ENCODE measurements at regions not wholly inside any gene's neighbourhood (a gene's known extent, or its start where the extent isn't known, plus 50 kb on each side); places are given as distances from the start of the nearest gene placed in this dataset.

GRCh38 chr9:82254646-82255367 lies 266.2 kb downstream of the SPATA31D1 start:
- Mint-ChIP-seq H3K9me3 (no peaks in the 10 kb centered on the region), H3K27me3 (no peaks in the 10 kb centered on the region), H3K4me3 (no peak overlapping the region), H3K4me1 (no peaks in the 10 kb centered on the region), H3K36me3 (no peaks in the 10 kb centered on the region), H3K27ac (no peak overlapping the region)
- DNase-seq = no peak
- CTCF ChIA-PET = no interaction called here

GRCh38 chr9:82255481-82256176 lies 267.1 kb downstream of the SPATA31D1 start:
- CTCF ChIA-PET = no interaction called here
- H3K4me1 Mint-ChIP-seq = no peaks in the 10 kb centered on the region
- no peaks in the 10 kb centered on the region for H3K27me3 Mint-ChIP-seq
- DNase-seq = no peak
- no peak overlapping the region for H3K4me3 Mint-ChIP-seq
- H3K9me3 Mint-ChIP-seq = no peaks in the 10 kb centered on the region
- no peak overlapping the region for H3K27ac Mint-ChIP-seq
- no peaks in the 10 kb centered on the region for H3K36me3 Mint-ChIP-seq

- Mint-ChIP-seq H3K4me1 (no peaks in the 10 kb centered on the region), H3K9me3 (no peaks in the 10 kb centered on the region), H3K4me3 (no peak overlapping the region), H3K27me3 (no peaks in the 10 kb centered on the region), H3K36me3 (no peaks in the 10 kb centered on the region), H3K27ac (no peak overlapping the region)
- no peak for DNase-seq
- CTCF ChIA-PET = no interaction called here
Observed at GRCh38 chr9:82260691-82261090, 272.1 kb downstream of the SPATA31D1 start.

GRCh38 chr9:82263619-82264018 lies 275.0 kb downstream of the SPATA31D1 start:
- Mint-ChIP-seq H3K4me1 (no peaks in the 10 kb centered on the region), H3K4me3 (no peak overlapping the region), H3K27ac (no peak overlapping the region), H3K27me3 (no peaks in the 10 kb centered on the region), H3K9me3 (no peaks in the 10 kb centered on the region), H3K36me3 (no peaks in the 10 kb centered on the region)
- CTCF ChIA-PET = no interaction called here
- no peak for DNase-seq

GRCh38 chr9:82271106-82271561 lies 282.6 kb downstream of the SPATA31D1 start:
- H3K4me3 Mint-ChIP-seq = no peak overlapping the region
- H3K4me1 Mint-ChIP-seq = no peaks in the 10 kb centered on the region
- CTCF ChIA-PET = no interaction called here
- no peaks in the 10 kb centered on the region for H3K27me3 Mint-ChIP-seq
- no peak for DNase-seq
- H3K36me3 Mint-ChIP-seq = no peaks in the 10 kb centered on the region
- H3K9me3 Mint-ChIP-seq = peaks cover 4% of the 10 kb centered on the region
- H3K27ac Mint-ChIP-seq = no peak overlapping the region

- Mint-ChIP-seq H3K36me3 (no peaks in the 10 kb centered on the region), H3K27me3 (no peaks in the 10 kb centered on the region), H3K9me3 (peaks cover 4% of the 10 kb centered on the region), H3K4me1 (no peaks in the 10 kb centered on the region), H3K4me3 (no peak overlapping the region), H3K27ac (no peak overlapping the region)
- DNase-seq = no peak
- CTCF ChIA-PET = no interaction called here
Observed at GRCh38 chr9:82273121-82273520, 284.5 kb downstream of the SPATA31D1 start.

GRCh38 chr9:82275258-82275927 lies 286.8 kb downstream of the SPATA31D1 start:
- no peak overlapping the region for H3K27ac Mint-ChIP-seq
- H3K27me3 Mint-ChIP-seq = no peaks in the 10 kb centered on the region
- DNase-seq = no peak
- CTCF ChIA-PET = no interaction called here
- H3K9me3 Mint-ChIP-seq = peaks cover 4% of the 10 kb centered on the region
- no peaks in the 10 kb centered on the region for H3K36me3 Mint-ChIP-seq
- no peaks in the 10 kb centered on the region for H3K4me1 Mint-ChIP-seq
- no peak overlapping the region for H3K4me3 Mint-ChIP-seq

- no peaks in the 10 kb centered on the region for H3K4me1 Mint-ChIP-seq
Observed at GRCh38 chr9:82281066-82281465, 292.5 kb downstream of the SPATA31D1 start.

GRCh38 chr9:82284758-82285157 lies 296.2 kb downstream of the SPATA31D1 start:
- Mint-ChIP-seq H3K4me1 (no peaks in the 10 kb centered on the region), H3K9me3 (peaks cover 7% of the 10 kb centered on the region), H3K36me3 (no peaks in the 10 kb centered on the region), H3K27ac (no peak overlapping the region), H3K27me3 (no peaks in the 10 kb centered on the region), H3K4me3 (no peak overlapping the region)
- no peak for DNase-seq
- CTCF ChIA-PET = no interaction called here

More at GRCh38 chr9:82281066-82281465, 292.5 kb downstream of the SPATA31D1 start:
- H3K4me3 Mint-ChIP-seq = no peak overlapping the region
- no peaks in the 10 kb centered on the region for H3K27me3 Mint-ChIP-seq
- no peak overlapping the region for H3K27ac Mint-ChIP-seq
- CTCF ChIA-PET = no interaction called here
- H3K36me3 Mint-ChIP-seq = no peaks in the 10 kb centered on the region
- DNase-seq = no peak
- peaks cover 5% of the 10 kb centered on the region for H3K9me3 Mint-ChIP-seq

- Mint-ChIP-seq H3K27me3 (no peaks in the 10 kb centered on the region), H3K4me1 (no peaks in the 10 kb centered on the region), H3K36me3 (no peaks in the 10 kb centered on the region), H3K27ac (no peak overlapping the region), H3K4me3 (no peak overlapping the region), H3K9me3 (peaks cover 2% of the 10 kb centered on the region)
- CTCF ChIA-PET = no interaction called here
- DNase-seq = no peak
Observed at GRCh38 chr9:82295181-82295580, 306.6 kb downstream of the SPATA31D1 start.

- Mint-ChIP-seq H3K4me3 (no peak overlapping the region), H3K27ac (no peak overlapping the region), H3K36me3 (no peaks in the 10 kb centered on the region), H3K9me3 (peaks cover 2% of the 10 kb centered on the region), H3K4me1 (no peaks in the 10 kb centered on the region), H3K27me3 (no peaks in the 10 kb centered on the region)
- no peak for DNase-seq
- CTCF ChIA-PET = no interaction called here
Observed at GRCh38 chr9:82299870-82300269, 311.3 kb downstream of the SPATA31D1 start.

- Mint-ChIP-seq H3K9me3 (peaks cover 2% of the 10 kb centered on the region), H3K27me3 (no peaks in the 10 kb centered on the region), H3K4me1 (no peaks in the 10 kb centered on the region), H3K27ac (no peak overlapping the region), H3K4me3 (no peak overlapping the region), H3K36me3 (no peaks in the 10 kb centered on the region)
- DNase-seq = no peak
- CTCF ChIA-PET = no interaction called here
Observed at GRCh38 chr9:82302968-82303655, 314.5 kb downstream of the SPATA31D1 start.

GRCh38 chr9:82308836-82309235 lies 320.3 kb downstream of the SPATA31D1 start:
- no peaks in the 10 kb centered on the region for H3K36me3 Mint-ChIP-seq
- peaks cover 4% of the 10 kb centered on the region for H3K9me3 Mint-ChIP-seq
- DNase-seq = no peak
- H3K27ac Mint-ChIP-seq = no peak overlapping the region
- CTCF ChIA-PET = no interaction called here
- no peaks in the 10 kb centered on the region for H3K4me1 Mint-ChIP-seq
- H3K4me3 Mint-ChIP-seq = no peak overlapping the region
- no peaks in the 10 kb centered on the region for H3K27me3 Mint-ChIP-seq

GRCh38 chr9:82313697-82314096 lies 325.1 kb downstream of the SPATA31D1 start:
- Mint-ChIP-seq H3K9me3 (peaks cover 4% of the 10 kb centered on the region), H3K27me3 (no peaks in the 10 kb centered on the region), H3K27ac (no peak overlapping the region), H3K36me3 (no peaks in the 10 kb centered on the region), H3K4me3 (no peak overlapping the region), H3K4me1 (no peaks in the 10 kb centered on the region)
- DNase-seq = no peak
- CTCF ChIA-PET = no interaction called here
